ENCODE measurements at regions not wholly inside any gene's neighbourhood (a gene's known extent, or its start where the extent isn't known, plus 50 kb on each side); places are given as distances from the start of the nearest gene placed in this dataset.

DNA sequence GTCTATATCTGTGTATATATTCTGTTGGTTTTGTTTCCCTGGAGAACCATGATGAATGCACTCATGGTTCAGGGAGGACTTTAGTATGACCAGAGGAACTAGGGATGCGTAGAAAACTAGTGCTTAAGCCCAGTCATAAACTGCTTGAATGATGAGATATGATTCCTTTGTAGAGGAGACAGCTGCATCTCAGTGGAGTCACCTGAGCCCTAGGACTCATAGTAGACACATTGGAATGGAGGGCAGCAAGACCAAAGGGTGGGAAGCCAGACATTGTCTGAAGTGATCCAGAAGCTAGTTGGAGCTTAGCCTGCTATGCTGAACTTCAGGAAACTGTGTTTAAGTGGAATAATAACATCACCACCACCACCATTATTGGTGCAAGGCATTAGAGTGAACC, 89.5 kb upstream of the SPATA13 start:
- no peaks in the 10 kb centered on the region for H4K20me1 ChIP-seq (ENCODE audit: insufficient read depth, poor library complexity, severe bottlenecking)
- no peaks in the 10 kb centered on the region for H3K9me3 ChIP-seq (ENCODE audit: low read depth)
- H3K4me3 ChIP-seq, result no peak overlapping the region
- WGBS (ENCODE audit: low lambda C conversion rate, missing lambda C conversion rate), result 90% methylated on average over 1 of the region's 1 CpG
- H3K9me2 ChIP-seq (replicated peaks; ENCODE audit: insufficient read depth), result no peaks in the 10 kb centered on the region
- H3K4me2 ChIP-seq, result no peak overlapping the region
- peaks cover 5% of the 10 kb centered on the region for H3K4me1 ChIP-seq (ENCODE audit: insufficient read depth)
- no peaks in the 10 kb centered on the region for H3K27me3 ChIP-seq
- H3K27ac ChIP-seq, result no peak overlapping the region
- TF ChIP-seq EZH2 (IDR thresholded peaks at IDR 0.05; ENCODE audit: borderline replicate concordance), result no peak
- no peak for TF ChIP-seq EZH2phosphoT487 (IDR thresholded peaks at IDR 0.05; ENCODE audit: low read depth, severe bottlenecking, unreplicated experiment)
- TF ChIP-seq, protein P1, sequence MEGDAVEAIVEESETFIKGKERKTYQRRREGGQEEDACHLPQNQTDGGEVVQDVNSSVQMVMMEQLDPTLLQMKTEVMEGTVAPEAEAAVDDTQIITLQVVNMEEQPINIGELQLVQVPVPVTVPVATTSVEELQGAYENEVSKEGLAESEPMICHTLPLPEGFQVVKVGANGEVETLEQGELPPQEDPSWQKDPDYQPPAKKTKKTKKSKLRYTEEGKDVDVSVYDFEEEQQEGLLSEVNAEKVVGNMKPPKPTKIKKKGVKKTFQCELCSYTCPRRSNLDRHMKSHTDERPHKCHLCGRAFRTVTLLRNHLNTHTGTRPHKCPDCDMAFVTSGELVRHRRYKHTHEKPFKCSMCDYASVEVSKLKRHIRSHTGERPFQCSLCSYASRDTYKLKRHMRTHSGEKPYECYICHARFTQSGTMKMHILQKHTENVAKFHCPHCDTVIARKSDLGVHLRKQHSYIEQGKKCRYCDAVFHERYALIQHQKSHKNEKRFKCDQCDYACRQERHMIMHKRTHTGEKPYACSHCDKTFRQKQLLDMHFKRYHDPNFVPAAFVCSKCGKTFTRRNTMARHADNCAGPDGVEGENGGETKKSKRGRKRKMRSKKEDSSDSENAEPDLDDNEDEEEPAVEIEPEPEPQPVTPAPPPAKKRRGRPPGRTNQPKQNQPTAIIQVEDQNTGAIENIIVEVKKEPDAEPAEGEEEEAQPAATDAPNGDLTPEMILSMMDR (IDR thresholded peaks at IDR 0.05; ENCODE audit: poor library complexity), result no peak
- H2AFZ ChIP-seq, result no peak overlapping the region
- H3K36me3 ChIP-seq (replicated peaks; ENCODE audit: insufficient read depth, low read depth), result no peaks in the 10 kb centered on the region
- H3K79me2 ChIP-seq, result no peaks in the 10 kb centered on the region
- no peak for DNase-seq (ENCODE audit: low spot score)

DNA sequence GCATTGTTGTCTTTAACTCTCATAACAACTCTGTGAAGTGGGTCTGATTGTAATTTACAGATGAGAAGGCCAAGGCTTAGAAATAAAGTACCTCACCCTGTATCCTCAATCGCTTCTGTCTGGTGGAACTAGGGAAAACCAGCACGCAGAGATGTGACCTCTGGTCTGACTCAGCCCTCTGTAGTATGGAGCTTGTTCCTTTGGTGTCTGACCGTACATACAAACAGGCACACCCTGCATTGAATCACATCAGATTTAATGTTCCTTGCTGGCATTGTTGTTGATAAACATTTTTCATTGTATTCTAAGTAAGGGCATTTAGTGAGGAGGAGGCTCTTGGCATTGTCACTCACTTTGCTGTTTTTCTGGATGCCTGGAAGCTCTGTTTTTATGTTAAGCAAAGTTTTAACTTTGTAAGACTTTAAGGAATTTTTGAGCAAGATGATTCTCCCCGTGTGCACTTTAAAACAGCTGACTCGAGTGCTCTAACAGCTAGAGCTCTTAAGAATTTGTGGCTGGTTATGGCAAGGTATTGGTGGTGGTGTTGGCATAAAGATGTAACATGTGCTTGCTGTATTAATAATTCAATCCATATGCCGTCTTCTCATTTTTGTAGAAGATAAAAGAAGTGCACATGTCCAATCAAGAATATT, 89.0 kb upstream of the SPATA13 start:
- H3K4me2 ChIP-seq, result no peak overlapping the region
- H3K79me2 ChIP-seq, result no peaks in the 10 kb centered on the region
- H3K27ac ChIP-seq, result no peak overlapping the region
- 67% methylated on average over 6 of the region's 6 CpGs for WGBS (ENCODE audit: low lambda C conversion rate, missing lambda C conversion rate)
- TF ChIP-seq EZH2 (IDR thresholded peaks at IDR 0.05; ENCODE audit: borderline replicate concordance) (no peak), EZH2phosphoT487 (IDR thresholded peaks at IDR 0.05; ENCODE audit: low read depth, severe bottlenecking, unreplicated experiment) (no peak)
- DNase-seq (ENCODE audit: low spot score), result no peak
- no peak overlapping the region for H2AFZ ChIP-seq
- no peaks in the 10 kb centered on the region for H4K20me1 ChIP-seq (ENCODE audit: insufficient read depth, poor library complexity, severe bottlenecking)
- no peak overlapping the region for H3K4me3 ChIP-seq
- H3K4me1 ChIP-seq (ENCODE audit: insufficient read depth), result peaks cover 9% of the 10 kb centered on the region
- H3K9me2 ChIP-seq (replicated peaks; ENCODE audit: insufficient read depth), result no peaks in the 10 kb centered on the region
- H3K9me3 ChIP-seq (ENCODE audit: low read depth), result no peaks in the 10 kb centered on the region
- no peaks in the 10 kb centered on the region for H3K36me3 ChIP-seq (replicated peaks; ENCODE audit: insufficient read depth, low read depth)
- H3K27me3 ChIP-seq, result no peaks in the 10 kb centered on the region

DNA sequence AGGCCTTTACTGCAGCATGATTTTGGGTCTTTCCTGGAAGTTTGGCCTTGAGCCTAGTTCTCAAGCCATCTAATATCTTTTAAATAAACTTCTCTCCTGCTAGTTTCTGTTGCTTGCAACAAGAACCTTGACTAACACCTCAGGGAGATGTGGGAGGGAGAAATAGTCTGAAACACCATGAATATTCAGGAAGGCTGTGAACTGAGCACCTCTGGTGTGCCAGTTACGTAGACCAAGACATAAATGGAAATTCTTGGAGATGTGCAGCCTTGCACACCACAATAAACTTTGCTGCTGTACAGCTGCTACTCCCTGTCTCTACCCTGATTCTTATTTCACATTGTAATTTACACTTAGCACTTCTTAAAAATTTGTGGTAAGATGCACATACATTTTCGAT, 86.9 kb upstream of the SPATA13 start:
- no peaks in the 10 kb centered on the region for H3K36me3 ChIP-seq (replicated peaks; ENCODE audit: insufficient read depth, low read depth)
- no peak overlapping the region for H3K27ac ChIP-seq
- H3K9me3 ChIP-seq (ENCODE audit: low read depth), result no peaks in the 10 kb centered on the region
- peaks cover 12% of the 10 kb centered on the region for H3K4me1 ChIP-seq (ENCODE audit: insufficient read depth)
- H4K20me1 ChIP-seq (ENCODE audit: insufficient read depth, poor library complexity, severe bottlenecking), result no peaks in the 10 kb centered on the region
- no peak for DNase-seq (ENCODE audit: low spot score)
- no peaks in the 10 kb centered on the region for H3K27me3 ChIP-seq
- TF ChIP-seq EZH2phosphoT487 (IDR thresholded peaks at IDR 0.05; ENCODE audit: low read depth, severe bottlenecking, unreplicated experiment) (no peak), EZH2 (IDR thresholded peaks at IDR 0.05; ENCODE audit: borderline replicate concordance) (no peak)
- TF ChIP-seq, protein P1 (IDR thresholded peaks at IDR 0.05; ENCODE audit: poor library complexity), result no peak
- H3K4me2 ChIP-seq, result no peak overlapping the region
- H3K79me2 ChIP-seq, result no peaks in the 10 kb centered on the region
- no peak overlapping the region for H3K4me3 ChIP-seq
- H3K9me2 ChIP-seq (replicated peaks; ENCODE audit: insufficient read depth), result no peaks in the 10 kb centered on the region
- 100% methylated on average over 2 of the region's 2 CpGs for WGBS (ENCODE audit: low lambda C conversion rate, missing lambda C conversion rate)
- H2AFZ ChIP-seq, result no peak overlapping the region

DNA sequence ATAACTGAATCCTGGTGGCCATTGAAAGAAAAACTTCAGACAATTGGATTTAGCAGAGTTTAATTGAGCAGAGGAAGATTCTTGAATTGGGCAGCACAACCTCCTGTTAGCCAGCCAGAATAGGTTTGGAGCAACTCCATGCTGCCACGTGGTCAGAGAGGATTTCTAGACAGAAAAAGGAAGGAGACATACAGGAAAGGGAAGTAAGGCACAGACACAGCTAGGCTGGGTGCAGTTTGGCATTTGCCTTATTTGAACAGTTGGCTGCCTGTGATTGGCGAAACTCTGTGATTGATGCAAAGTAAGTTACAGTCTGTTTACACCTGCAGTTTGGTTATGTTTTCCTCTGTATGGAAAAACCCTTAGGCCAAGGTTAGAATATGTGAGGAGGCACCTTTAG, 85.8 kb upstream of the SPATA13 start:
- peaks cover 12% of the 10 kb centered on the region for H3K4me1 ChIP-seq (ENCODE audit: insufficient read depth)
- DNase-seq (ENCODE audit: low spot score), result no peak
- WGBS (ENCODE audit: low lambda C conversion rate, missing lambda C conversion rate), result 77% methylated on average over 2 of the region's 2 CpGs
- no peak overlapping the region for H3K4me3 ChIP-seq
- H3K4me2 ChIP-seq, result no peak overlapping the region
- no peak overlapping the region for H2AFZ ChIP-seq
- no peaks in the 10 kb centered on the region for H3K36me3 ChIP-seq (replicated peaks; ENCODE audit: insufficient read depth, low read depth)
- no peaks in the 10 kb centered on the region for H3K9me3 ChIP-seq (ENCODE audit: low read depth)
- no peaks in the 10 kb centered on the region for H4K20me1 ChIP-seq (ENCODE audit: insufficient read depth, poor library complexity, severe bottlenecking)
- TF ChIP-seq EZH2 (IDR thresholded peaks at IDR 0.05; ENCODE audit: borderline replicate concordance) (no peak), EZH2phosphoT487 (IDR thresholded peaks at IDR 0.05; ENCODE audit: low read depth, severe bottlenecking, unreplicated experiment) (no peak)
- TF ChIP-seq, protein P1 (IDR thresholded peaks at IDR 0.05; ENCODE audit: poor library complexity), result no peak
- H3K79me2 ChIP-seq, result no peaks in the 10 kb centered on the region
- H3K27ac ChIP-seq, result peak overlapping the region; percentile 30
- H3K9me2 ChIP-seq (replicated peaks; ENCODE audit: insufficient read depth), result no peaks in the 10 kb centered on the region
- H3K27me3 ChIP-seq, result no peaks in the 10 kb centered on the region

Measured in hepatocyte (in vitro differentiated cells).